Peyer's patch (tissue), 4 donors: ENCODE measurements at regions not wholly inside any gene's neighbourhood (a gene's known extent, or its start where the extent isn't known, plus 50 kb on each side); places are given as distances from the start of the nearest gene placed in this dataset.

Experiments
- CTCF ChIP-seq, 6 experiments: fragments of 450-650 bp in 4 of 6; fragments of 200-600 bp in 2 of 6; sonication (generic) in 1 of 6; IDR thresholded peaks; one replicate each; pipeline ENCODE4 v1.5.1; 2017 to 2019; ENCODE audit warnings: antibody characterized with exemption in 6 of 6, mild to moderate bottlenecking in 3 of 6, moderate library complexity in 1 of 6
- POLR2A ChIP-seq, 2 donors: fragments of 450-650 bp; IDR thresholded peaks; one replicate each; pipeline ENCODE4 v1.5.1; 2017; ENCODE audit warnings: antibody characterized with exemption in 2 of 2, mild to moderate bottlenecking in 2 of 2, moderate library complexity in 2 of 2

- TF ChIP-seq POLR2A (IDR thresholded peaks at IDR 0.05): no peak
- TF ChIP-seq CTCF (IDR thresholded peaks at IDR 0.05): no peak
These were observed 239.0 kb upstream of the GLRA2 start for GRCh38 chrX:14290335-14290734.
